Gastroesophageal sphincter (tissue), 3 donors: ENCODE measurements at regions not wholly inside any gene's neighbourhood (a gene's known extent, or its start where the extent isn't known, plus 50 kb on each side); places are given as distances from the start of the nearest gene placed in this dataset.

Experiments
- CTCF ChIP-seq, 4 experiments: fragments of 200-600 bp in 2 of 4; fragments of 450-650 bp in 2 of 4; sonication (generic) in 1 of 4; IDR thresholded peaks; one replicate each; pipeline ENCODE4 v1.5.1; 2017 to 2019; ENCODE audit warnings: antibody characterized with exemption in 4 of 4, mild to moderate bottlenecking in 2 of 4, moderate library complexity in 2 of 4
- POLR2AphosphoS5 ChIP-seq: sonication (generic); formaldehyde crosslinking; IDR thresholded peaks from one replicate; pipeline ENCODE4 v1.6.1; 2017; ENCODE audit warnings: antibody characterized with exemption

DNA sequence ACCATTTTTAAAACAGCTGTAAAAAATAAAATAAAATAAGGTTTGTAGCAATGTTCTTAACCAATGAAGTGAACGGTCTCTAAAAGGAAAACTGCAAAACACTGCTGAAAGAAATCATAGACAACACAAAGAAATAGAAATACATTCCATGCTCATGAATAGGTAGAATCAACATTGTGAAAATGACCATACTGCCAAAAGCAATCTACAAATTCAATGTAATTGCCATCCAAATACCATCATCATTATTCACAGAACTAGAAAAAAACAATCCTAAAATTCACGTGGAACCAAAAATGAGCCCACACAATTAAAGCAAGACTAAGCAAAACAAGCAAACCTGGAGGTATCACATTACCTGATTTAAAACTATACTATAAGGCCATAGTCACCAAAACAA, 67.6 kb upstream of the RGMB start:
- TF ChIP-seq CTCF (IDR thresholded peaks at IDR 0.05) (no peak), POLR2AphosphoS5 (no peak)
